Cerebellar cortex (tissue), 1 donor: ENCODE measurements at regions not wholly inside any gene's neighbourhood (a gene's known extent, or its start where the extent isn't known, plus 50 kb on each side); places are given as distances from the start of the nearest gene placed in this dataset.
"Not testable (repeated sequence)": the region's sequence is repeated elsewhere in the genome, so short reads cannot be mapped to it uniquely, and the experiment has no call there.

Source experiments
- DNase-seq: peaks from one replicate; pipeline ENCODE4 v3.0.0-alpha.2; 2015; ENCODE audit warnings: low spot score

DNA sequence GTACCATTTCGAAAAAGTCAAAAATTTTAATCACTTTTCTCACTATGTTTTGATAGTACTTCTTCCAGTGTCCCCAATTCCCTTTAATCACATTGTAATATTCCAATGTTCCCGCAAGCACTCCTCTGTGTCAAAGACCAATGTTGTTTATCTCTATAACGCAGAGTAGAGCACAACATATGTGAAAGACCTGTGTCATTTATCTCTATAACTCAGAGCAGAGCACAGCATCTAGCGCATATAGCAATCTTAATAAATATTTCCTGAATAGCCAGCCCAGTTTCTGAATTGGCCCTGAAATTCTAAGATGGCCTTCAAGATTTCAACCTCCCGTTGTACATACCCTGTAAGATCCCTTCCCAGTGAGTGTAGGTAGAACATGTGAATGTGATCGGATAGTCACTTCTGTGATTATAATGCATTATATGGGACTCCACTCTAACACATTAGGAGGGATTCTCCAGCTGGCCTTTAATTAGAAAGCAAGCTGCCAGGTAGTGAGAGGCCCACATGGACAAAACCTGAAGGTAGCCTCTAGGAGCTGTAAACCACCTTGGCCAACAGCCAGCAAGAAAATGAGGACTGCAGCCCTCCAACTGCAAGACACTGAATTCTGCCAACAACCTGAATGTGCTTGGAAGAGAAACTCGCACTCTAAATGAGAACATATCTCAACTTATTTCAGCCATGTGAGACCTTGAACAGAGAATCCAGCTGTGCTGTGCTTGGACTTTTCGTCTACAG lies 238.8 kb upstream of the SYT10 start:
- DNase-seq, result no peak

GRCh38 chr12:33690562-33690961 lies 250.9 kb upstream of the SYT10 start:
- no peak for DNase-seq

DNA sequence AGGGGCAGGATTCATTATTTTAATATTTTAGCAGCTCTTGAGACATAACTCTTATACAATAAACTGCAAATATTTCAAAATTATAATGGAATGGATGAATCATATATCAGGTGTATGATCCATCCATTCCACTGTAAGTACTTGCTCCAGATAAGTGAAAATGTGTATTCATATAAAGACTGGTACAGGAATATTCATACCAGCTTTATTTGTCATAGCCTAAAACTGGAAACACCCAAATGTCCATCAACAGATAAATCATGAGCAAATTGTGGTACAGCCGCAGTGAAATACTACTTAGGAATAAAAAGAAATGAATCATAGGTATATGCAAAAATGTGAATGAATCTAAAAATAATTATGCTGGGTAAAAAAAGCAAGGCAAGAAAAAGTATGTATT lies 263.6 kb upstream of the SYT10 start:
- no peak for DNase-seq

- DNase-seq, result no peak
Observed at GRCh38 chr12:33706927-33707326, 267.3 kb upstream of the SYT10 start.

- no peak for DNase-seq
Observed at GRCh38 chr12:33708935-33709334, 269.3 kb upstream of the SYT10 start.

GRCh38 chr12:33710548-33710947 lies 270.9 kb upstream of the SYT10 start:
- DNase-seq, result no peak

DNA sequence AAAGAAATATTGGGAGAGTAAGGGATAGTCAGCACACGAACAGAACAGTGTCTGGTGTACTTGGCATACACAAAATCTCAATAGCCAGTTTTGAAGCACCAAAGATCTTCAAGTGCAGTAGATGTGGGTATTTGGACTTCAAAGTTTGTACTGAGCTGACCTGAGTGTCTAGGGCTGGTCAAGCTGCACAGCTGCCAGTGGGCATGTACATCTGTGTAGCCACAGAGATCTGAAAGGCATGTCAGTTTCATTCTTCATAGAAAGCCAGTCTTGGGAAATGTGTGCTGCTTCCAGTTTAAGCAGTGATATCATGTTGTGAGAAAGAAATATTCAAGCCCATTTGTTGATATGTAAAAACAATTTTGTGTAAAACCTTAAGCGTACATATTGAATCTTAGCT lies 279.0 kb upstream of the SYT10 start:
- no peak for DNase-seq

DNA sequence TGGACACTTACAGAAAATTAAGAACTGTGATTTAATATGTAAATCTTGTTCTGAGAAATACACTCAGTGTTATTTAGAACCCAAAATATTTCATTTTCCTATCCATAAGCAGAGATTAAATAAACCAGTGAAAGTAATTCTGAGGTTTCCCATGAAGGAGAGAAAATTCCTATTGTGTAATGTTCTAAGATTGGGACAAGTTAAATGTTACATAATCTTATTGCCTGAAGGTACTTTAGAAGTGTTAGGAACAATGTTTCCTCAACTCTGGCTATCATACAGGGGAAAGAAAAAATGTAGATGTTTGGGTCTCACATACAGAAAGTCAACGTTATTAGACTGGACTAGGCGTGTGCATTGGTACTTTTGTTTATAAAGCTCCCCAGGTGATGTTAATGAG lies 281.9 kb upstream of the SYT10 start:
- no peak for DNase-seq

GRCh38 chr12:33724867-33725266 lies 285.2 kb upstream of the SYT10 start:
- no peak for DNase-seq

DNA sequence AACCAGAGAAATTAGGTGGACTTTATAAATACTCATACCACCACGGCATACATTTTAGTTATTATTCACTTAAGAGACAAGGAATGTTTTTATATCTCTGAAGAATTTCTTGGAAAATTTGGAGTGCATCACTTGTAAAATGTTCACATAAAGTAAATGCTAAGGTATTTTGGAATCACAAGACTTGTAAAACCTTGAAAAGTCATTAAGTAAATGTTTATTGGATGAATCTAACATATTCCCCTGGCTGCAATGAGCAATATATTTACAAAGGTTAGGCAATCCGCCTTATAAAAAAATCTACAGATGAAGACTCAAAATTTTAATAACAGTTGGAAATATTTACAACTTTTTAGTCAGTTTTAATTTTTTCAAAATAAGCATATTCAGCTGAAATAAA lies 287.4 kb upstream of the ALG10 start:
- no peak for DNase-seq

- no peak for DNase-seq
Observed at GRCh38 chr12:33752854-33753253, 269.4 kb upstream of the ALG10 start.

DNA sequence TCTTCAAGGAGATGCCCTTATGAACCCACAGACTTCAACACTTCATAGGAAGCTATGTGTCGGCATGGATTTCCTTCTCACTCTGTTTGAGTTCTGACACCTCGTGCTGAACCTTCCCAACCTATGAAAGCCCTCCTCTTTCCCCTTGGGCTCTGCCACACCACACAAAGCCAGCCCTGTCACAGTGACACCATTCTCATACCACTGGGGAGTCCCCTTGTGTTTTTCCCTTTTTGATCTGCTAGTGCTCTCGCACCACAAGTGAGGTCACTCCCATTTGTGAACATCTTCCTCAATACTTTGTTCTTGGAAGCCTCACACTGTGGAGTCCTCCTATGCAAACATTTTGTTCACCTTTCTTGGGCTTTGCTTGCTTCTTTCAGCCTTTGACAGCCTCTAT lies 264.6 kb upstream of the ALG10 start:
- DNase-seq, result no peak

- no peak for DNase-seq
Observed at GRCh38 chr12:33759279-33759678, 263.0 kb upstream of the ALG10 start.

- no peak for DNase-seq
Observed at GRCh38 chr12:33763331-33763730, 259.0 kb upstream of the ALG10 start.

- DNase-seq, result no peak
Observed at GRCh38 chr12:33770652-33771051, 251.6 kb upstream of the ALG10 start.

GRCh38 chr12:33771889-33772288 lies 250.4 kb upstream of the ALG10 start:
- no peak for DNase-seq

GRCh38 chr12:33773091-33773490 lies 249.2 kb upstream of the ALG10 start:
- not testable (repeated sequence) for DNase-seq

GRCh38 chr12:33786532-33786931 lies 235.8 kb upstream of the ALG10 start:
- DNase-seq, result no peak

DNA sequence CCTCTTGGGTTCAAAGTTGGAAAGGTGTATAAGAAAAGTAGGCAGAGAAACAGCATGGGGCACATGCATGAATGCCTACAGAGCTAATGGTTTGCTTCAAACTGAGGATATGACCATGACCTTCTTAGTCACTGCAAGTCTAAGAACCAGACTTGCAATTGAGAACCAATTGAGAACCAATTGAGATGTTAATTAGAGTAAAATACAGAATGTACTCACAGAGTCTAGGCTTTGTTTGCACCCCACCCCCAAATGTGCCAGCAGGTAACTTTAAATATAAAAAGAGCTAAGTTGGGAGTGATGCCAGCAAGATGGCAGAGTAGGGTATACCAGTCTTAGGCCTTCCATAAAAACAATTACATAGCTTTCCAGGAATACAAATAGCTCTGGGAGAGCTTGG lies 227.3 kb upstream of the ALG10 start:
- DNase-seq, result no peak

DNA sequence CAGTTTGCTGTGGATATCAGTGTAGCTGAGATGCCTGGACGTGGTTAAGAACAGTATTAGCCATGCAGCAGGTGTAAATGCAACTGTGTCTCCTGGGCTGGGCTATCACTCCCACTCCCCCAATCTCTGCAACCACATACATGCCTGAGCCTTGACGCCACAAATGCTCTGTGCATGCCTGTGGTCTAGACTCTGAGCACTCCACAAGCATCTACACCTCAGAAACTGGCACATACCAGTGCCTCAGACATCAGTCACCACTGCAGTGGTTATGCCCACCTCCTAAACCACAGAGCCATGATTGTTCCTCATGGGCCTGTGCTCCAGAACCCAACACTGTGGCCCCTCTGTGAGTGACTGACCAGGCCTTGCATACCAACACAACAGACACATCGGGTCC lies 226.8 kb upstream of the ALG10 start:
- DNase-seq, result no peak

GRCh38 chr12:33813536-33813935 lies 208.8 kb upstream of the ALG10 start:
- no peak for DNase-seq

DNA sequence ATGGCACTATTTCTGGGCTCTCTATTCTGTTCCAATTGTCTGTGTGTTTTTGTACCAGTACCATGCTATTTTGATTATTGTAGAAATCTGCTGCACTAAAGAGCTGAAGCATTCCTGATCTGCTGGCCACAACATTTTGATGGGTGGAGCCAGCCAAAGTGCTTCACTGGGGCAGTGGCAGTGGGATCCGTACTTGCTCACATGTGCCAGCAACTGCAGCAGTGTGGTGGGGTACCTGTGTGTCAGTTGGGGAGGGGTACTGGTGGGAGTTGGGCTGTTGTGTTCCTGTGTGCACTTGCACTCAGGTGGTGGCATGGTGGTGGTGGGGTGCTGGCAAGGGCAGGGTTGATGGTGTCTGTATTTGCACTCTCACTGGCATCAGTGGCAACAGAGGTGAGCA lies 204.6 kb upstream of the ALG10 start:
- DNase-seq, result no peak

DNA sequence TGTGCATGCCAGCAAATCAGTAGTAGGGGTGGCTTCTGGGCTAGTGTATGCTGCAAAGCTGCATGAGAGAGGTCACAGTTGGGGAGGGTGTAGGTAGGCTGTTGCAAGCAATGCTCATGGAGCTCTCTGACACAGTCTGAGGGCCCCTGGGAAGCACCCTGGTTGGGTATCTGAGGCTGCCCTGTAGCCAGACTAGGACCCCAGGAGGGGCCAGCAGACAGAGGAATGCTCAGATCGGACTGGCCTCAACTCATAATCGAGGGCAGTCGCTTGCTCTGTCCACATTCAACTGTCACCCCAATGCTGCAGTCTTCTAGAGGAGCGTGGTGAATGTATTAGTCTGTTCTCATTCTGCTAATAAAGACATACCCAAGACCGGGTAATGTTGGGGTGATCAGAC lies 204.0 kb upstream of the ALG10 start:
- DNase-seq, result no peak

- no peak for DNase-seq
Observed at GRCh38 chr12:33825442-33825841, 196.9 kb upstream of the ALG10 start.
